PC-3 (cell line): ENCODE measurements at regions not wholly inside any gene's neighbourhood (a gene's known extent, or its start where the extent isn't known, plus 50 kb on each side); places are given as distances from the start of the nearest gene placed in this dataset.

ENCODE experiments used
- EZH2 ChIP-seq: fragments of 300-600 bp; sonication (generic); IDR thresholded peaks from one replicate; pipeline ENCODE4 v1.6.1; 2017; ENCODE audit warnings: antibody characterized with exemption, mild to moderate bottlenecking, low read length; ENCODE audit not compliant: unreplicated experiment
- EZH2phosphoT487 ChIP-seq: fragments of 300-600 bp; sonication (generic); IDR thresholded peaks from 2 replicates; pipeline ENCODE4 v1.6.1; 2018; ENCODE audit warnings: mild to moderate bottlenecking, antibody characterized with exemption, low read length, borderline replicate concordance
- TF ChIP-seq, protein P1 (sequence below): fragments of 300-600 bp; sonication (generic); conservative IDR thresholded peaks from 2 replicates; pipeline ENCODE4 v1.5.1; 2017; ENCODE audit warnings: antibody characterized with exemption, low read depth, mild to moderate bottlenecking, low read length

DNA sequence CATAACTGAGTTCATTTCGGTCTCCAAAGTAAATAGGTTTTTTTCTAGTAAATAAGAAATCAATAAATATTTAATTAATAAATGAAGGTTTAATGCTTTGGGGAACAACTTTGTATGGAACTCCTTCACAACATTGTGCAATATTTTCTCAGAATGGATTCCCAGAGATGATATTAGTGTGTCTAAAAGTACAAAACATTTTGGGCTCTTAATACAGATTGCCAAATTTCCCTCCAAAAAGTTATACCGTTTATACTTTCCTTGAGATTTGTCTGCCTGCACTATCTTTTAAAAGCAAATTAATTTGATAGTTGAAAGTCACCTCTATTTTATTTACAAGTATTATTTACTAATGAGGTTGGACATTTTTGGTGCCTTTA lies 151.8 kb downstream of the FAM161A start:
- TF ChIP-seq, protein P1, sequence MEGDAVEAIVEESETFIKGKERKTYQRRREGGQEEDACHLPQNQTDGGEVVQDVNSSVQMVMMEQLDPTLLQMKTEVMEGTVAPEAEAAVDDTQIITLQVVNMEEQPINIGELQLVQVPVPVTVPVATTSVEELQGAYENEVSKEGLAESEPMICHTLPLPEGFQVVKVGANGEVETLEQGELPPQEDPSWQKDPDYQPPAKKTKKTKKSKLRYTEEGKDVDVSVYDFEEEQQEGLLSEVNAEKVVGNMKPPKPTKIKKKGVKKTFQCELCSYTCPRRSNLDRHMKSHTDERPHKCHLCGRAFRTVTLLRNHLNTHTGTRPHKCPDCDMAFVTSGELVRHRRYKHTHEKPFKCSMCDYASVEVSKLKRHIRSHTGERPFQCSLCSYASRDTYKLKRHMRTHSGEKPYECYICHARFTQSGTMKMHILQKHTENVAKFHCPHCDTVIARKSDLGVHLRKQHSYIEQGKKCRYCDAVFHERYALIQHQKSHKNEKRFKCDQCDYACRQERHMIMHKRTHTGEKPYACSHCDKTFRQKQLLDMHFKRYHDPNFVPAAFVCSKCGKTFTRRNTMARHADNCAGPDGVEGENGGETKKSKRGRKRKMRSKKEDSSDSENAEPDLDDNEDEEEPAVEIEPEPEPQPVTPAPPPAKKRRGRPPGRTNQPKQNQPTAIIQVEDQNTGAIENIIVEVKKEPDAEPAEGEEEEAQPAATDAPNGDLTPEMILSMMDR = no peak
- TF ChIP-seq EZH2phosphoT487 = no peak
- no peak for TF ChIP-seq EZH2
